GM19025 (cell line): ENCODE measurements at regions not wholly inside any gene's neighbourhood (a gene's known extent, or its start where the extent isn't known, plus 50 kb on each side); places are given as distances from the start of the nearest gene placed in this dataset.
"Not testable (repeated sequence)": the region's sequence is repeated elsewhere in the genome, so short reads cannot be mapped to it uniquely, and the experiment has no call there.

Experiments
- ATAC-seq: cut with Tn5 transposase; IDR thresholded peaks from one replicate; pipeline ENCODE4 v1.9.1; 2021; ENCODE audit warnings: mild to moderate bottlenecking, low read depth, moderate library complexity; ENCODE audit not compliant: unreplicated experiment

DNA sequence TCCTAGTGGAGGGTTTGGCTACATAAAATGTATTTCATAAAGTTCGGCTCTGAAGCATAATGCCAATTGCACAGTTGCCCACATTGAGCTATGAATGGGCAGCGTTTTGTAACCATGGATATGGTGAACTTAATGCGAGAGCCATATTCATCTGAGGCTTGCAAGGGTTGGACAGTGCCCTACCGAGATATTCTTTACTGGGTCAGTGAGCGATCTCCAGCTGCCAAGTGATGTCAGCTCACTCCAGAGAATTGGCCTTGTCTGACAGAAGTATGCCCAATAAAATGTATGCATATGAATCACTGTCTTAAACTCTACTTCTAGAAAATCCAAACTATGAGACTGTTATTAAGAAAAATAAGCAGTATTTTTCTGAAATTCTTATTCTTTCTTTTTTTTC is 719.6 kb upstream of the CDH18 start:
- not testable (repeated sequence) for ATAC-seq

- no peak for ATAC-seq
Observed at GRCh38 chr5:20694121-20694520, 706.1 kb upstream of the CDH18 start.

GRCh38 chr5:20692913-20693312 is 704.9 kb upstream of the CDH18 start:
- ATAC-seq: no peak

GRCh38 chr5:20683241-20683940 is 695.4 kb upstream of the CDH18 start:
- no peak for ATAC-seq

DNA sequence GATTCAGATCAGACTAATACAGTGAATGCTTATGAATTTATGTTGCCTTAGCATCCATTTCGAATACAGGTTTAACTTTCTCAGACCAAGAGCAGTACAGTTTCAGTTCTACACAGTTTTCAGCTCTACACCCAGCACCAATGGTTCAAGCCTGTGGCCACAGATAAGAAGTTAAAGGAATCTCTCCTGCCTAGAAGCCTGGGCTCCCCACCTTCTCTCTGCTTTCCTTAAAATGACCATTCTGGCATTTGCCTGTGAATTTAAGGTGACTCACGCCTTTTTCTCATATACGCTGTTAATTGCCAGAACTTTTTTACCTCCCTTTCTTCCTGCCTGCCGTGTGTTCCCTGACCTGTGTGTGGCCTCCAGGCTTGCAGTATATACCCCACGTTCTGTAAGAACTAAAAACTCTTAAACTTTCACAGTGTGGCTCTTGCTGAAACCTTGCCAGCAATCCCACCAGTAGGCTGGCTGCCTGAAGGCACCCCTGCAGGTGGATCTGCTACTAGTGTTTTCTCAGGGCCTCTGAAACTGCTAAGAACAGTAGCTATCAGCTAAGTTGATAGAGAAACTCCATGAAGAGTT is 692.8 kb upstream of the CDH18 start:
- ATAC-seq: no peak

DNA sequence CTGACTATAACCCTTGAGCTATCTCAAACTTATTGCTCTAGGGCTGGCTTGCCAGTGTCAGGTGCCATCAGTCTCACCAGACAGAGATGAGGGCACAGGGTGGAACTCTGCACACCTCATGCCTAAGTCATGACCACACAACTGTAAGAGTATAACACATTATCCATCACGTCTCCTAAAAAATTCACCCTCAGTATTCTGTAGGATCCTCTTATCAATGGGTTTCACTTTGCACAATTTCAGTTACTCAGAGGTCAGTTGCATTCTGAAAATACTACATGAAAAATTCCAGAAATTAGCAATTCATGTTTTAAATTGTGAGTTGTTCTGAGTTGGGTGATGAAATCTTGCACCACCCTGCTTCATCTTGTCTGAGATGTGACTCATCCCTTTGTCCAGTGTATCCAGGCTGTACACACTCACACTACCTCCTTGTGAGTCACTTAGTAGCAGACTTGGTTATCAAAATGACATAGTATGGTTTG is 690.9 kb upstream of the CDH18 start:
- ATAC-seq: no peak

- no peak for ATAC-seq
Observed at GRCh38 chr5:20678386-20678785, 690.4 kb upstream of the CDH18 start.

DNA sequence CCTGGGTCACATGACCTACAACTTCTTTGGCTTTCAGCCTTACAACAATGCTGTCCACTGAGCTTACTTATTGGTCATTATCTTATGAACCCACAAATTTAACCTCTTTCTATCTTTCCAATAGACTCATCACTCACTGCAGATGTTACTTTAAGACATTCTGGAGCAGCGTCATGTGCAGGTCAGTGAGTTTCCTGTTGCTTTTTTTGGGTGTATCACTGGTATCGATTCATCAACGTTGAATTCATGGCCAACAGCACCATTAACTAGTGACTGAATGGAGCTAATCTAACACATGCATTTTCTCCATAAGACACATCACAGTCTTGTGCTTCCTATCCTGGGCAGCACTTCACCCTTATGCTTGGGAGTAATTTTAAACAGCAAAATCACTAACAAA is 672.6 kb upstream of the CDH18 start:
- ATAC-seq: no peak

GRCh38 chr5:20656262-20656661 is 668.3 kb upstream of the CDH18 start:
- no peak for ATAC-seq

DNA sequence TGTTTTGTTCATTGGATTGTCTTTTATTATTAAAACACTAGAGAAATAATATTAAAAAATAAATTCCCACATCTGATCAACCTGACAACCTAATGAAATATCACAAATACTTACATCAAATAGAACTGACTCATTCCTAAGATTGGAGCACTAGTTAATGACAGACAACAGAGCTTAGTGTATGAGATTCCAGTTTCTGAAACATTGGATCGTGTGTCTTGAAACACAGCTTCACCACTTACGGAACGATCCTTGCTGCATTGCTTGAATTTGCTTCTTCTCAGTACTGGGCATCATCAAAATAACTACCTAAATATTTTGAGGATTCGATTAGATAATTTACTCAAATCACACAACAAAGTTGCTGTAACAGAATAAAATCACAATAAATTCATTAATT is 667.2 kb upstream of the CDH18 start:
- no peak for ATAC-seq

DNA sequence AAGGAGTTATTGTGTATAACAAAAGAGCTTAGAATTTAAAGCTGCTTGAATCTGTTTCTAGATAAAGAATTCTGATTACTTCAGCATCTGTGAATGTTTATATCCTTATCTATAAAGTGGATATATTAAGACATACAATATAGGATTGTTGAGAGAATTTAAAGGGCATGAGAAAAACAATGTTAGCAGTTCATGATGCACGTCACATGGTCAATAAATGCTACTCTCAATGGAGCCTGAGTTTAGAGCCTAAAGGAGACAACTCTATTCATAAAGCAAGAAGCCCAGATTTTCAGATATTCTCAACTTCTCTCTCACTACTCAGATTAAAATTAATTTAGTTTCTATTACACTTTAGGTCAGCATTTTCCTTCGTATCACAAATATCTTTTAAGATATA is 666.7 kb upstream of the CDH18 start:
- ATAC-seq: no peak

DNA sequence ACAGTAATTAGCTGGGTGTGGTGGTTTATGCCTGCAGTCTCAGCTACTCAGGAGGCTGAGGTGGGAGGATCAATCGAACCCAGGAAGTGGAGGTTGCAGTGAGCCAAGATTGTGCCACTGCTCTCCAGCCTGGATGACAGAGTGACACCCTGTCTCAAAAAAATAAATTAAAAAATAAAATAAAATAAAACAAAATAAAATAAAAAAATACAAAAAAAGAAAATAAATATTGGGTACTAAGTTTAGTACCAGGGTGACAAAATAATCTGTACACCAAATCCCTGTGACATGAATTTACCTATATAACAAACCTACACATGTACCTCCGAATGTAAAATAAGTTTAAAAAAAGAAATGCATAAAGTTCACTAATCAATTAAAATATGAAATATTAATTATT is 666.0 kb upstream of the CDH18 start:
- no peak for ATAC-seq

- ATAC-seq: no peak
Observed at GRCh38 chr5:20649966-20650365, 662.0 kb upstream of the CDH18 start.

GRCh38 chr5:20648981-20649380 is 661.0 kb upstream of the CDH18 start:
- no peak for ATAC-seq

DNA sequence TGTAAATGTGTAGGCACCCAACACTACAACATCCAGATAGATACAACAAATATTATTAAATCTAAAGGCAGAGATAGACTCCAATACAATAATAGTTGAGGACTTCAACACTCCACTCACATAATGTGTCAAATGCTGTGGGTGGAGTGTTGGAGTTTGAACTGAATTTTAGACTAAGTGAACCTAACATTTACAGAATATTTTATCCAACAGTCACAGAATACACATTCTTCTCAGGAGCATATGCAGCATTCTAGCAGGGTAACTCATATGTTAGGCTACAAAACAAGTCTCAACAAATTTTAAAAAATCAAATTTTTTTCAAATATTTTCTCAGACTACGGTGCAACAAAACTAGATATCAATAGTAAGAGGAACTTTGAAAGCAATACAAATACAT is 648.7 kb upstream of the CDH18 start:
- no peak for ATAC-seq

DNA sequence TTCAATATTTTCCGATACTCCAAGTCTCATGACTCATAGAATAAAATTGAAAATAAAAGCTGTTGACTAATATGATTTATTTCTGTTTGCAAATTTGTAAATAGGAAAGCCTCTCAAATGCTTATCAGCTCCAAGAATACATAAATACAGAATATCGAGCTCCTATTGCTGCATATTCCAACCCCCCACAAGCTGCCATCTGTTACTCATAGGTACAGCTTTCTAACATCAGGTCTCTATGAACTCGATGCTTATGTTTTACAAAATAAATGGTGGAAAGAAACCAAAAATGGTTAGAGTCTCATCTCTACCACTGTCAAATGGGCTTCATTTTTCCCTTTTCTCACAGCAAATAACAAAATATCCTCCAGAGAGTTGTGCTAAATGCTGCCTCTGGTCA is 631.6 kb upstream of the CDH18 start:
- no peak for ATAC-seq

DNA sequence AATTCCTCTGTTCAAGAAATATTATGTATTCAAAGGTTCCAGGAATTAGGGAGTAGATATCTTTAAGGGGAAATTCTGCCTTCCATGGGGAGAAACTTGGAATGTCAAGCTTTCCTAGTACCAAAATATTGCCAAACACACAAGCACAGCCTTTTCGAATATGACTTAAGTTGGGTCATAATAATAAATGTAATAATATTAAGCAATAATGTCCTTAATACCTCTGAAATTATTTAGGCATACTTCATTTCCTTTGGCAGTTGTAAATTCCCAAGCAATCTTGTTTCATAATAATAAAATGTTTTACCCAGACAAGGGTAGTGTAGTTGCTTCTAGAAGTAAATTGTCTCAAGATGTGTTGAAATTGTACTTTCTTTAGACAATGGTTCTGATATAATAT is 630.3 kb upstream of the CDH18 start:
- ATAC-seq: no peak

DNA sequence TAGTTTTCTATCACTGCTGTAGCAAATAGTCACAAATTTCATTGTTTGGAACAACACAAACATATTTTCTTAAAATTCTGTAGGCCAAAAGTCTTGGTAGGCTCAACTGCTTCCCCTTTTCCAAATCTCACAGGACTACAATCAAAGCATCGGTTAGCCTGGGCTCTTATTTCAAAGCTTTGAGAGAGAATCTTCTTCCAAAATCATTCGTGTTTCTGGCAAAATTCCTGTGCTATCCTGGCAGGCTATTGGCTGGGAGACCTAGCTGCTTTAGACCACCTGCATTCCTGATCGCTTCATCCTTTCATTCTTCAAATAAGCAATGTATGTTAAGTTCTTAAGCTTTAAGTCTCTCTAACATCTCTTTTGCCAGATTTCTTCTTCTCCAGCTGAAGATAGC is 629.8 kb upstream of the CDH18 start:
- ATAC-seq: no peak

GRCh38 chr5:20615888-20616563 is 628.0 kb upstream of the CDH18 start:
- ATAC-seq: no peak

GRCh38 chr5:20611620-20612019 is 623.6 kb upstream of the CDH18 start:
- ATAC-seq: no peak

DNA sequence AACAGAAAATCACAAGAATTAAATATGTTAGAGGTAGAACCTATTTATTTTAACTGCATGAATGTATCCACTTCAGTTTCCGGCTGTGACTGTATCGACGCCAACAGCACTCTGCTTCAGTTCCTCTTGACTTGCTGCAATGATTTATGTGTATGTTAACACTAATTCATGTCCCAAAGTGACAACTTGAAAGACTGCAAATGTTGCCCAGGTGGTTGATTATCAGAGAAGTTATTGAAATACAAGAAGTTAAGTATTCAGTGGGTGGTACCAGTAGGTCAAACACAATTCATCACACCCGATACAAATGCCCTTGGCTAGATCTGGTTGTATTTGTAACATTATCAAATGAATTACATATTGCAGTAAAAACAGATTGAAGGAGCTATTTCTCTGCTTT is 622.7 kb upstream of the CDH18 start:
- no peak for ATAC-seq

DNA sequence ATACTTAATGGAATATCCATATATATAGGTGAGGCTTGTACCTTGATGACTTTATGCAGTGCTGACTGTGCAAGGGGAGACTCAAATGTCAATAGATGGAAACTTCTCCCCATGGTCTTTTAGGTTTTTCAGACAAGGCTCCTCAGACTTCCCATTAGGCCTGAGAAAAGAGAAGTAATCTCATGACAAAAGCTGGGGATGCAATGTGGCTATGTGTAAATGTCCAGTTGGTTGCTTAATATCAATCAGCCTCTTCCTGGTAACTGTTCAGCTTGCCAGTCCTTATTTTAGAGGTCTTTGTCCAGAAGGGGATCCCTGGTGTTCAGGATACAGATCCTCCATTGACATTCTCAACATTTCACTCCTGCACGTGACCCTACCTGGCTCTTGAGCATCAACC is 621.1 kb upstream of the CDH18 start:
- no peak for ATAC-seq
